ENCODE measurements at regions not wholly inside any gene's neighbourhood (a gene's known extent, or its start where the extent isn't known, plus 50 kb on each side); places are given as distances from the start of the nearest gene placed in this dataset.

- no peak for DNase-seq (ENCODE audit: low read depth in 4 of 4, low spot score in 3 of 4)
These were observed 344.9 kb downstream of the EFNA5 start for GRCh38 chr5:107325866-107326265.

DNA sequence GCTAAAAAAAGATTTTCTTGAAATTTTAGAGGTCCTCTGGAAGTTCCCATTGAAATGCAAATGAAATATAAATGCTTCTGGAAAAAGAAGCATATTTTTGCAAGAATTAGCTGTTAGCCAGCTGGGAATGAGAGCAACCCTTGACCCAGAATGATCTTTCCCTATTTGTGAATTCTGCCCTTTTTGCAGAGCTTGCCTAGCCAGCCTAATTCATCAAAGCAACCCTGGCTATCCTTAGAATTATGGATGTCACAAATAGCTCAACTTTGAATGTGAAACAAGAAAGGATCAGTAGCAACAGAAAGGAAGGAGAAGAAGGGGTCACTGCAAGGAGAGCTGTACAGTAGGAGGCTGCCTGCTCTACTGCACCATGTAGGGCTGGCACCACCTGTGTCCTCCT, 345.9 kb downstream of the EFNA5 start:
- DNase-seq (ENCODE audit: low read depth in 4 of 4, low spot score in 3 of 4): no peak

DNA sequence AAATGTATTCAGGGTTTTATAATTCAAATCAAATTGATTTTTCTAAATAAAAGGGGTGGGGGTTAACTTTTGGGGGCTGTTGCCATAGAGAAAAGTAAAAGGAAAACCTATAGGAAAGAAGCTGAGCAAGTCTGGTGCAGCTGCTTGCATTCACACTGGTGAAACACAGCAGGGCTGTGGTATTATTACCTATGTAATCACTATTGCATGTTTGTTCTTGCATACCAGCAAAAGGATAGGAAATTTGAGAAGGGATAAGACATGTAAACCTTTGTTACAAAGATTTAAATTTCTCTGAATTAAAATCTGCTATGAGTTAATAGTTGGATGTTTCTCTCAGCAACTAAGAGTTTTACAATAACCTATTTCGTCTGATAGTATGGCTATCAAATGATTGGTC, 346.7 kb downstream of the EFNA5 start:
- no peak for DNase-seq (ENCODE audit: low read depth in 4 of 4, low spot score in 3 of 4)

DNA sequence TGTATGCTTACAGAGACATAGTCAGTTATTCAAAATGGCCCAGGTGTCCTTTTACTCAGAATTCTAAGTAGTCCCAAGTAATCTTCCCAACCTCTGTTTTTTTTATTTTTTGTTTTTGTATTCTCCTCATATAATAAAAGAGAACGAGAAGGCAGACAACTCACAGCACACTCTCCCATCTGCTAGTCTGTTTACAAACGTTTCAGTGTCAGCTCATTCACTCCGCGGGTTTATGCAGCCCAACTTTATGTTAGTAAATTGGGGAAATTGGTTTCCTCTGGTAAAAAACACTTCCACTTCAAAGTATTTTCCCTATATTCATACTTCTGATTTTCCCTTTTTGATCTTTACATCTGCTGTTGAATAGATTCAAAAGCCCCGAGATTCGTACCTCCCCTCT, 347.2 kb downstream of the EFNA5 start:
- no peak for DNase-seq (ENCODE audit: low read depth in 4 of 4, low spot score in 3 of 4)

- DNase-seq (ENCODE audit: low read depth in 4 of 4, low spot score in 3 of 4): no peak
These were observed 347.8 kb downstream of the EFNA5 start for GRCh38 chr5:107322936-107323335.

GRCh38 chr5:107321906-107322305, 348.8 kb downstream of the EFNA5 start:
- no peak for DNase-seq (ENCODE audit: low read depth in 4 of 4, low spot score in 3 of 4)

DNA sequence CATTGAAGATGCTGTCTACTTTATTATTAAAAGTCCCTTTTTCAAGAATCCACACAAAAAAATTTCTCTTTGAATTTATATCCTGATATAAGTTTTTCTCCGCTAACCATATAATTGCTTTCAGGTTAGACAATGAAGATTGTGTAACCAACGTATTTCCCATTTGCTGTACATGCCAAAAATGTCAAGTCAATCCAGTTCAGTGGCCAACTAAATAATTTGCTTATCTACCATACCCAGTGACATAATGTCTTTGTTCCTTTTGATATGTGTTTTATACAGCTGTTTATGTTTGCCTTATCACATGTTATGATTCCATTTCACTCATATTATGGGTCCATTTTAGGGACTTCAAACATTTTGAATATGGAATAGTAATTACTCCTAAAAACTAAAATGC, 349.9 kb downstream of the EFNA5 start:
- DNase-seq (ENCODE audit: low read depth in 4 of 4, low spot score in 3 of 4): no peak

DNA sequence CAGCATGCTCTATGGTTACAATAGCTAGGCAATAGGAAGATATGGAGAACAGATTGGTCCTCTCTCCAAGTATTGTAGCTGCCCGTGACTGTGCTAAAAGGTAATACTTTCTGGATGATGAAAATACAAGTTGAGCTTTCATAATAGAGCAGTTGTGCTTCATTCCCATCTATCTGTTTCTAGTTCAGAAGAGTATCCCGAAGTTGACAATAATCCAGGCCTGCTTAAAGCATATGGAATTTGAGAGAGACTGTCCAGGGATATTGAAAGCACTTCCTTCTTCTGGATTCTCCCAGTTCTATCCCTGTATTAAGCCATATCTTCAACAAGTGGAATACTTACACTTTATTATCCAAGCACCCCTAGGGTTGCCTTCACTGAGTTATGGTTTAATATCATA, 350.4 kb downstream of the EFNA5 start:
- DNase-seq (ENCODE audit: low read depth in 4 of 4, low spot score in 3 of 4): no peak

DNA sequence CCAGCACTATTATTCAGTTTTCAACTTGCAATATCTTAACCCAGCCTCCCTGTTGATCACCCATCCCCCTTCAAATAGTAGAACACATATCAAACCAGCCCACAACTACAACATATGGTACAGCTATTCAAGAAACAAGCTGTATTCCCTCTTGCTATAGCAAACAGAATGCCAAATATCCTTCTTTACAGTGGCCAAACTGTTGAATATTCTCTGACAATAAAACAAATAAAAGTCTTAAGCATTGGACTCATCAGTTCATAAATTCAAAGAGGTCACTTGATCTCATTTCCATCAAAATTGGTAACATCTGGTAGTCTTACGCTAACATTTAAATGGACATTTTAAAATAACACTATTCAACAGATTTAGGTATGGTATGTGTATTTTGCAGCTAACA, 350.8 kb downstream of the EFNA5 start:
- DNase-seq (ENCODE audit: low read depth in 4 of 4, low spot score in 3 of 4): no peak

- peak in 1 of 4 donors; percentile 14 for DNase-seq (ENCODE audit: low read depth in 4 of 4, low spot score in 3 of 4)
These were observed 356.4 kb downstream of the EFNA5 start for GRCh38 chr5:107314330-107314729.

GRCh38 chr5:107313921-107314320, 356.8 kb downstream of the EFNA5 start:
- DNase-seq (ENCODE audit: low read depth in 4 of 4, low spot score in 3 of 4): no peak

DNA sequence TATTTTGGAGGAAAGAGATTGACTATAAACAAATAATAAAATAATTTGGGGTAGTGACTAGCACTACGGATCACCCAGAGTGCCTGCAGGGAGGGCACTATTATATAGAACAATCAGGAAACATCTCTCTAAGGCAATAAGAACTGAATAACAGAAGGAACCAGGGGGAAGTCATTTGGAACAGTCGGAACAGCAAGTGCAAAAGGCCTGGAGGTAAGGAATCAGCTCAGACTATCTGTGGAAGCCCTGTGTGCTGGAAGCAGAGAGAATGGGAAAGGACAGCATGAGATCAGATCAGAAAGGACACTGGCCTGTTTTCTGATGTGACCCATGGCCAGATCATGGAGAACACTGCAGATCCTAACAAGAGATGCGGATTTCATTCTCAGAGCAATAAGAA, 357.6 kb downstream of the EFNA5 start:
- DNase-seq (ENCODE audit: low read depth in 4 of 4, low spot score in 3 of 4): no peak

GRCh38 chr5:107310181-107310580, 360.6 kb downstream of the EFNA5 start:
- DNase-seq (ENCODE audit: low read depth in 4 of 4, low spot score in 3 of 4): no peak

DNA sequence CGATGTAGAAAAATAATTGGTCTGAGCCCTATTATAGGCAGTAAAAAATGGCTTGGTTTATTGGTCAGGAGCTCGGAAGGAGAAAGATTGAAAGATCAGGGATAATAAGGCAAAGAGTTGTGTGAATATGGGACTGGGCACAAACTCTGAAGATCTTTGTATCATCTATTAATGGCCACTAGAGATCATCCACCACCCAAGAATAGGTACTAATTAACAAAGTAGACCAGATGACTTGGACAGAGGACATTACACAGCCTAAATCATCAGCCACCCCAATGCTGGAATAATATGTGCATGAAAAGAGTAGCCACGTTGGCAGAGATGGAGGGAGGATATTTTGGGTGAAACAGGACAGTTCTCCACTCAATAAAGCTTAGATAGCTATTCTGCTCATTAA, 364.1 kb downstream of the EFNA5 start:
- no peak for DNase-seq (ENCODE audit: low read depth in 4 of 4, low spot score in 3 of 4)

GRCh38 chr5:107306002-107306401, 364.7 kb downstream of the EFNA5 start:
- DNase-seq (ENCODE audit: low read depth in 4 of 4, low spot score in 3 of 4): no peak

- DNase-seq (ENCODE audit: low read depth in 4 of 4, low spot score in 3 of 4): no peak
These were observed 366.1 kb downstream of the EFNA5 start for GRCh38 chr5:107304684-107305083.

DNA sequence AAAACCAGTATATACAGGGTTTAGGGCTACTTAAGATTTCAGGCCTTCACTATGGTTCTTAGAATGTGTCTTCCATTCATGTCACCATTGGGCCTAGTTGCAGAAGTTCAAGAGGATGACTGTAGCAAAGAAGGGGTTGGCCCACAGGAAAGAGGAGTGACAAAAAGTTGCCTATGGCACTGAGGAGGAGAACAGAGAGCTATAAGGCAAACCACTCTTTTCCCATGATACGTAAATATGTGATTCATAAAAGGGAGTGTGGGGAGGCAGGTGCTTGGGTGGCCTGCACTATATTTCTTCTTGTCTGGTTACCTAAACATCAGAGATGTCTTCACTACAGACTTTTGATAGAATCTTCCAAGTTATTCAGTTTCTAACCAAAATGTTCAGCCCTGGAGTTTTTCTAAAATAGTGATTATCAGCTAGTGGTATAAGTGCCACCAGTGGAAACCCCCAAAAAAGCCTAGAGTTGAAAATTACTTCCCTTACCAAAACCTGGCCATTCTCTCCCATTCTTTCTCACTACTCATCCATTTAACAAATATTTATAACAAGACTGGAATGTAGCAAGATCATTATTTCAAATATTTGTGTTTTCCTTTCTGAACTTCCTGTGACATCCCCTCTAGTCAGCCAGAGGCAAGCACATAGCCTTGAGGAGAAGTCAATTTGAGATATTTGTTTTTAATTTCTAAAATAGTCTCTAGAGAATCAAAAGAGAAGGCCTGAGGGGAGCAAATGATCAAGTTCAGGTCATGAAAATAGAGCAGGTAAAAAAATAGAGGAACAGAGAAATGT, 367.4 kb downstream of the EFNA5 start:
- DNase-seq (ENCODE audit: low read depth in 4 of 4, low spot score in 3 of 4): no peak

GRCh38 chr5:107302441-107302840, 368.3 kb downstream of the EFNA5 start:
- DNase-seq (ENCODE audit: low read depth in 4 of 4, low spot score in 3 of 4): no peak

- no peak for DNase-seq (ENCODE audit: low read depth in 4 of 4, low spot score in 3 of 4)
These were observed 368.7 kb downstream of the EFNA5 start for GRCh38 chr5:107301999-107302398.

DNA sequence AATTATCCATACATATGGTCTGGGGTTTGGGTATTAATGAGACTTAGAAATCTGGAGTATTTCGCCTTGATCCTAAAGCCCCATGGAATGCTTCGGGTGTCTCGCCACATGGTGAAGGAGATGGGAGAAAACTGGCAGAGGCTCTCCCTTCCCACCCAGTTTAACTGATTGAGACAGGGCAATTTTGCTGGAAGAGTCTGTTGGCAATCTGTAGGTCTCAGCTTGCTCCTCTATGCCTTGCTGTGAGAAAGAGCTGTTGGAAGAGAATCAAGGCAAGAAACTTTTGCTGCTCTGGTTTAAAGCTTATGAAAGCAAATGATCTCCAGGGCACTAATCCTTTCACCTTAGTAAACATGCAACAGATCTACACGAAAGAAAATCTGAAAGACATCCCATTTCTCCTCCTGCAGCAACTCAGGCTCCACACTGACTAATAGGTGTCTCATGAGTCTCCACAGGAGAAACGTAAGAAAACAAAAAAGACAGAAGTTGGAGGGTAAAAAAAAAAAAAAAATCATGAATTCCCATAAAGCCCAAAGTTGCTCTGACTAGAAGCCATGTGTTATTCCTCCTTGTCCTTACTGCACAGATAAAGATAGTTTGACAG, 369.9 kb downstream of the EFNA5 start:
- DNase-seq (ENCODE audit: low read depth in 4 of 4, low spot score in 3 of 4): no peak

DNA sequence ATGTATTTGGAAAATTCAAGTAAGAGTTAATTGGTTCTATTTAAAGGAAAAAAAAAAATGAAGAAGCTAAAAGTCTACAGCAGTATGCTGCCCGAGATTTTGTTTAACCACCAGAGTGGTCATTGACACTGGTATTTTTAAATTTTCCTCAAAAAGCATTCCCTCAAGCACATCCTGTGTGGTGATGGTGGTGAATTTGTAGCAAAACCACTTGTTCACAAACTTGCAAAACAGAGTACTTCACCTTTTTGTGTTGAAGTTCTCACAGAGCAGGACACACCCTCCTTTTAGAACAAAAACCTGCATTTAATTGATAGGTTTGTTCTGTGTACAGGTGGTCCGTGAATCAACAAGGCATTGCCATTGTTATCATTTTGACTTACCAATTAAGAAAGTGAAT, 374.2 kb downstream of the EFNA5 start:
- DNase-seq (ENCODE audit: low read depth in 4 of 4, low spot score in 3 of 4): no peak

DNA sequence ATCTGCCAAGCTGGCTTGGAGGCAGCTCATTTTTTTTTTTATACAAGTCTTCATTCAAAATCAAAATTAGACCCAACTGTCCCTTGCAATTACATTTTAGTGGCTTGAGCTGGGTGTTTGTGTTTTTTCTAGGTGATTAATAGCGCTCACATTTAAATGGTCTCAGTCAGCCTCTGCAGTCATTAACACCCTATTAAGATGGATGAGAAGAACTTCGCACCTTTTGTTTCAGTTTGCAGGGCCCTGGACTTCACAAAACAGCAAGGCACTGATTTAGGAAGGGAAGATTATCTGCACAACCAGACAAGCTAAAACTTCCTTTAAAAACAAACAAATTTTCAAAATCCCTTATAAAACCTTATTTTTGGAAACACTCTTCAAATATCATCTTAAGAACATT, 374.8 kb downstream of the EFNA5 start:
- no peak for DNase-seq (ENCODE audit: low read depth in 4 of 4, low spot score in 3 of 4)

DNA sequence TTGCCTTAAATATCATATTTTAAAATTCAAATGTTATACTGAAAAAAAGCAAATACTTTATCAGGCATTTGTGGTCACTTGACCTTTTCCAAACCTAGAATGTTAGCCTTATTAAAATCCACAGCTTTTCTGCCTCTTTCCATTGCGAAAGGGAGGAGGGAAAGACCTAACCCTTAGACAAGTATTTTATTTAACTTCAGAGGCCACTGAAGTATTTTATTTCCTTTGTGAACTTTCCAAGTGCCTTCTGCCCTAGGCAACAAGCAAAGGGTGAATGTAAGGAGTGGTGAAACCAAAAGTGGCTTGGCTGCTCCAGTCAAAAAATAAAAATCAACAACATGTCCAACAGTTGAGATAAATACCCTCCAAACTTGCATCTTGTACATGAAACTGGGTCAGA, 376.1 kb downstream of the EFNA5 start:
- no peak for DNase-seq (ENCODE audit: low read depth in 4 of 4, low spot score in 3 of 4)

Measured in left renal pelvis (tissue), 4 donors.